ENCODE measurements at regions not wholly inside any gene's neighbourhood (a gene's known extent, or its start where the extent isn't known, plus 50 kb on each side); places are given as distances from the start of the nearest gene placed in this dataset.
A peak's percentile ranks its signal among the peaks of the same experiment; 100 is the strongest.

GRCh38 chr6:169157197-169158148, 96.2 kb downstream of the THBS2 start:
- no peaks in the 10 kb centered on the region for H3K36me3 ChIP-seq (replicated peaks in 1 of 2; ENCODE audit: control insufficient read depth in 1 of 2, insufficient read depth in 2 of 2, low read length in 1 of 2)
- ChIA-PET POLR2A (no interaction called here), CTCF (no interaction called here)
- peak; percentile 16 for DNase-seq
- H3K27ac ChIP-seq (ENCODE audit: low read depth in 2 of 2, low read length in 1 of 2) = peak overlapping the region in 1 of 2 experiments; percentile 35; a peak in 1 of 4 replicates
- H3K9me2 ChIP-seq = no peaks in the 10 kb centered on the region
- no peaks in the 10 kb centered on the region for H3K9me3 ChIP-seq
- H3K9ac ChIP-seq = no peak overlapping the region
- TF ChIP-seq POLR2AphosphoS5 (IDR thresholded peaks at IDR 0.05; ENCODE audit: low read depth, low read length) = no peak
- no peak for TF ChIP-seq MAX (IDR thresholded peaks at IDR 0.05; ENCODE audit: low read depth)
- no peak for TF ChIP-seq PBX3 (IDR thresholded peaks at IDR 0.05)
- TF ChIP-seq ZBTB33 (IDR thresholded peaks at IDR 0.05; ENCODE audit: borderline replicate concordance, low read depth) = no peak
- no peak for TF ChIP-seq NRF1 (IDR thresholded peaks at IDR 0.05; ENCODE audit: low read depth, low read length)
- TF ChIP-seq YY1 (IDR thresholded peaks at IDR 0.05; ENCODE audit: low read depth) = no peak
- TF ChIP-seq USF2 (IDR thresholded peaks at IDR 0.05; ENCODE audit: borderline replicate concordance, low read depth, low read length) = no peak
- TF ChIP-seq TAF1 (IDR thresholded peaks at IDR 0.05; ENCODE audit: borderline replicate concordance, low read depth, low read length) = no peak
- TF ChIP-seq TCF12 (IDR thresholded peaks at IDR 0.05) = no peak
- no peak for TF ChIP-seq EP300 (IDR thresholded peaks at IDR 0.05; ENCODE audit: borderline replicate concordance in 1 of 2, low read depth in 1 of 2, low read length in 1 of 2)
- no peak for TF ChIP-seq RFX5 (IDR thresholded peaks at IDR 0.05; ENCODE audit: low read length)
- TF ChIP-seq JUND (IDR thresholded peaks at IDR 0.05) = no peak
- TF ChIP-seq RAD21 (IDR thresholded peaks at IDR 0.05; ENCODE audit: low read length) = no peak
- no peak for TF ChIP-seq NFIC (IDR thresholded peaks at IDR 0.05; ENCODE audit: borderline replicate concordance)
- TF ChIP-seq RCOR1 (IDR thresholded peaks at IDR 0.05; ENCODE audit: low read length) = no peak
- TF ChIP-seq GABPA (IDR thresholded peaks at IDR 0.05; ENCODE audit: low read depth) = no peak
- TF ChIP-seq EZH2phosphoT487 (IDR thresholded peaks at IDR 0.05; ENCODE audit: borderline replicate concordance, low read depth) = no peak
- no peak for TF ChIP-seq RXRA (IDR thresholded peaks at IDR 0.05; ENCODE audit: borderline replicate concordance, low read depth)
- no peak for TF ChIP-seq IRF3 (IDR thresholded peaks at IDR 0.05; ENCODE audit: low read depth, low read length)
- no peaks in the 10 kb centered on the region for H4K20me1 ChIP-seq (ENCODE audit: insufficient read depth)
- H3F3A ChIP-seq (replicated peaks; ENCODE audit: insufficient read depth) = no peaks in the 10 kb centered on the region
- no peak overlapping the region for H3K4me3 ChIP-seq (ENCODE audit: low read depth in 2 of 2, low read length in 1 of 2)
- H3K79me2 ChIP-seq (ENCODE audit: insufficient read depth) = no peaks in the 10 kb centered on the region
- H3K27me3 ChIP-seq (ENCODE audit: insufficient read depth) = no peaks in the 10 kb centered on the region
- H3K4me1 ChIP-seq (ENCODE audit: control insufficient read depth in 1 of 2, insufficient read depth in 2 of 2, low read depth in 1 of 2, low read length in 1 of 2) = no peaks in the 10 kb centered on the region
- peak overlapping the region; percentile 24 for H2AFZ ChIP-seq (ENCODE audit: low read depth)
- WGBS (ENCODE audit: low lambda C conversion rate) = 84% methylated on average over 22 of the region's 22 CpGs
- no peak overlapping the region for H3K4me2 ChIP-seq
